Gastrocnemius medialis (tissue), 4 donors: ENCODE measurements at regions not wholly inside any gene's neighbourhood (a gene's known extent, or its start where the extent isn't known, plus 50 kb on each side); places are given as distances from the start of the nearest gene placed in this dataset.

Experiments used
- ATAC-seq, 2 donors: fragments of 150-250 bp; one replicate each; pipeline ENCODE4 v1.9.1; 2016
- DNase-seq, 2 donors: peaks; one replicate each; pipeline ENCODE4 v3.0.0-alpha.2; 2019
- H3K27ac ChIP-seq, 4 donors: fragments of 200-600 bp; sonication (generic); 1 replicate in 1 of 4; 2 replicates in 3 of 4; pipeline ENCODE4 v1.5.1; 2016 to 2018; ENCODE audit warnings: mild to moderate bottlenecking in 2 of 4, moderate library complexity in 1 of 4
- H3K27me3 ChIP-seq, 3 donors: fragments of 200-600 bp; sonication (generic) in 2 of 3; 1 replicate in 1 of 3; 2 replicates in 2 of 3; pipeline versions ENCODE4 v1.5.1 to v1.6.0; 2016 to 2019; ENCODE audit warnings: mild to moderate bottlenecking in 1 of 3, moderate library complexity in 1 of 3
- H3K36me3 ChIP-seq, 2 donors: fragments of 200-600 bp; sonication (generic) in 1 of 2; one replicate each; pipeline ENCODE4 v1.5.1; 2017 to 2018
- H3K4me1 ChIP-seq, 2 donors: fragments of 200-600 bp; sonication (generic) in 1 of 2; one replicate each; pipeline ENCODE4 v1.5.1; 2016 to 2017; ENCODE audit warnings: mild to moderate bottlenecking in 2 of 2
- H3K4me3 ChIP-seq, 4 donors: fragments of 200-600 bp; sonication (generic) in 3 of 4; 1 replicate in 1 of 4; 2 replicates in 3 of 4; pipeline ENCODE4 v1.5.1; 2016 to 2019; ENCODE audit warnings: mild to moderate bottlenecking in 2 of 4
- H3K9me3 ChIP-seq, 3 donors: fragments of 200-600 bp; sonication (generic) in 2 of 3; 1 replicate in 1 of 3; 2 replicates in 2 of 3; pipeline ENCODE4 v1.5.1; 2016 to 2019
- CTCF ChIP-seq, 5 experiments: fragments of 450-650 bp in 3 of 5; fragments of 200-600 bp in 2 of 5; sonication (generic) in 2 of 5; IDR thresholded peaks in 4 of 5; conservative IDR thresholded peaks in 1 of 5; 1 replicate in 4 of 5; 2 replicates in 1 of 5; pipeline ENCODE4 v1.5.1; 2016 to 2019; ENCODE audit warnings: antibody characterized with exemption in 5 of 5, mild to moderate bottlenecking in 3 of 5, moderate library complexity in 3 of 5
- POLR2A ChIP-seq, 2 donors: fragments of 450-650 bp; IDR thresholded peaks; one replicate each; pipeline ENCODE4 v1.6.1; 2017; ENCODE audit warnings: antibody characterized with exemption in 2 of 2, mild to moderate bottlenecking in 2 of 2, moderate library complexity in 2 of 2
- in situ Hi-C, 4 donors: fragments of 200-750 bp; cut with MboI; loops; one replicate each; pipeline versions ENCODE4 v1.15.0 to v1.8.0; 2017; ENCODE audit warnings: low sequenced_read_pairs in 4 of 4
- intact Hi-C: fragments of 100-400 bp; cut with DNase I; formaldehyde crosslinking; loops from one replicate; pipeline ENCODE4 v1.15.1; 2023; ENCODE audit warnings: low total_unique reads

GRCh38 chr18:28690100-28690499, 513.2 kb upstream of the CDH2 start:
- ATAC-seq: no peak
- intact Hi-C loops: no loop called here
- Histone ChIP-seq H3K4me1 (no peaks in the 10 kb centered on the region), H3K9me3 (no peaks in the 10 kb centered on the region), H3K27ac (no peak overlapping the region), H3K36me3 (no peaks in the 10 kb centered on the region), H3K27me3 (no peaks in the 10 kb centered on the region), H3K4me3 (no peak overlapping the region)
- TF ChIP-seq CTCF (IDR thresholded peaks at IDR 0.05 in 4 of 5, conservative IDR thresholded peaks at IDR 0.05 in 1 of 5) (no peak), POLR2A (IDR thresholded peaks at IDR 0.05) (no peak)
- DNase-seq: no peak
- in situ Hi-C loops: no loop called here

- TF ChIP-seq CTCF (IDR thresholded peaks at IDR 0.05 in 4 of 5, conservative IDR thresholded peaks at IDR 0.05 in 1 of 5): no peak
- no peak for TF ChIP-seq POLR2A (IDR thresholded peaks at IDR 0.05)
- Histone ChIP-seq H3K27ac (no peak overlapping the region), H3K9me3 (no peaks in the 10 kb centered on the region), H3K27me3 (no peaks in the 10 kb centered on the region), H3K4me1 (no peaks in the 10 kb centered on the region), H3K36me3 (no peaks in the 10 kb centered on the region), H3K4me3 (no peak overlapping the region)
- no peak for DNase-seq
- intact Hi-C loops: no loop called here
- in situ Hi-C loops: no loop called here
- no peak for ATAC-seq
Measured at GRCh38 chr18:28689588-28689987, 512.7 kb upstream of the CDH2 start.

- Histone ChIP-seq H3K36me3 (no peaks in the 10 kb centered on the region), H3K9me3 (no peaks in the 10 kb centered on the region), H3K4me3 (no peak overlapping the region), H3K4me1 (no peaks in the 10 kb centered on the region), H3K27ac (no peak overlapping the region), H3K27me3 (no peaks in the 10 kb centered on the region)
- DNase-seq (no peak), ATAC-seq (no peak)
- intact Hi-C loops: no loop called here
- TF ChIP-seq POLR2A (IDR thresholded peaks at IDR 0.05): no peak
- no peak for TF ChIP-seq CTCF (IDR thresholded peaks at IDR 0.05 in 4 of 5, conservative IDR thresholded peaks at IDR 0.05 in 1 of 5)
- in situ Hi-C loops: no loop called here
Measured at GRCh38 chr18:28684746-28685355, 507.9 kb upstream of the CDH2 start.

GRCh38 chr18:28682912-28683311, 506.0 kb upstream of the CDH2 start:
- H3K9me3 ChIP-seq: no peaks in the 10 kb centered on the region
- H3K27ac ChIP-seq: no peak overlapping the region
- ATAC-seq: no peak
- DNase-seq: no peak
- no peaks in the 10 kb centered on the region for H3K36me3 ChIP-seq
- no peaks in the 10 kb centered on the region for H3K4me1 ChIP-seq
- in situ Hi-C loops (no loop called here), intact Hi-C loops (no loop called here)
- TF ChIP-seq CTCF (IDR thresholded peaks at IDR 0.05 in 4 of 5, conservative IDR thresholded peaks at IDR 0.05 in 1 of 5): no peak
- no peak for TF ChIP-seq POLR2A (IDR thresholded peaks at IDR 0.05)
- no peak overlapping the region for H3K4me3 ChIP-seq
- H3K27me3 ChIP-seq: no peaks in the 10 kb centered on the region

GRCh38 chr18:28669165-28669564, 492.2 kb upstream of the CDH2 start:
- DNase-seq (no peak), ATAC-seq (no peak)
- TF ChIP-seq POLR2A (IDR thresholded peaks at IDR 0.05): no peak
- TF ChIP-seq CTCF (IDR thresholded peaks at IDR 0.05 in 4 of 5, conservative IDR thresholded peaks at IDR 0.05 in 1 of 5): no peak
- no peaks in the 10 kb centered on the region for H3K27me3 ChIP-seq
- in situ Hi-C loops (loop anchor here in 1 of 4 donors (25.0 kb wide), 1 partner anchor 107 kb away; no protein-coding TSS in a partner anchor), intact Hi-C loops (no loop called here)
- H3K36me3 ChIP-seq: no peaks in the 10 kb centered on the region
- H3K9me3 ChIP-seq: no peaks in the 10 kb centered on the region
- no peak overlapping the region for H3K27ac ChIP-seq
- no peak overlapping the region for H3K4me3 ChIP-seq
- no peaks in the 10 kb centered on the region for H3K4me1 ChIP-seq
